ENCODE measurements at regions not wholly inside any gene's neighbourhood (a gene's known extent, or its start where the extent isn't known, plus 50 kb on each side); places are given as distances from the start of the nearest gene placed in this dataset.
"Not testable (repeated sequence)": the region's sequence is repeated elsewhere in the genome, so short reads cannot be mapped to it uniquely, and the experiment has no call there.

DNA sequence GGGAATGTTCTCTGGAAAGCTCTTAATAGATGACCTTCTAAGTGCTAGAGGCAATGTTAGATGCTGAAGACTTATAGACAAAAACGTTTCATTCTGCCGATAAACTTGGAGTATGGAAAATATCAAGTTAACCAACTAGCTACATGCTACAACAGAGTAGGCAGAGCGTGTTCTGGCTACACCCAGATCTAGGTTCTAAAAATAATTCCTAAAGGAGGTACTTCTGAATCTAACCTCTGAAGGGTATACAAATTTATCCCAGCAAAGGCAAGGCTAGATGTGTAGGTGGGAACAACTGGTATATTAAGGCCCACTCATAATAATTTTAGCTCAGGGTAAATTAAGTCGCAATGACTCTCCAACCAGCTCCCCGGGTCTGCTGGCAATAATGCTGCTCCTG lies 173.1 kb upstream of the NBPF9 start:
- TF ChIP-seq, protein P1, sequence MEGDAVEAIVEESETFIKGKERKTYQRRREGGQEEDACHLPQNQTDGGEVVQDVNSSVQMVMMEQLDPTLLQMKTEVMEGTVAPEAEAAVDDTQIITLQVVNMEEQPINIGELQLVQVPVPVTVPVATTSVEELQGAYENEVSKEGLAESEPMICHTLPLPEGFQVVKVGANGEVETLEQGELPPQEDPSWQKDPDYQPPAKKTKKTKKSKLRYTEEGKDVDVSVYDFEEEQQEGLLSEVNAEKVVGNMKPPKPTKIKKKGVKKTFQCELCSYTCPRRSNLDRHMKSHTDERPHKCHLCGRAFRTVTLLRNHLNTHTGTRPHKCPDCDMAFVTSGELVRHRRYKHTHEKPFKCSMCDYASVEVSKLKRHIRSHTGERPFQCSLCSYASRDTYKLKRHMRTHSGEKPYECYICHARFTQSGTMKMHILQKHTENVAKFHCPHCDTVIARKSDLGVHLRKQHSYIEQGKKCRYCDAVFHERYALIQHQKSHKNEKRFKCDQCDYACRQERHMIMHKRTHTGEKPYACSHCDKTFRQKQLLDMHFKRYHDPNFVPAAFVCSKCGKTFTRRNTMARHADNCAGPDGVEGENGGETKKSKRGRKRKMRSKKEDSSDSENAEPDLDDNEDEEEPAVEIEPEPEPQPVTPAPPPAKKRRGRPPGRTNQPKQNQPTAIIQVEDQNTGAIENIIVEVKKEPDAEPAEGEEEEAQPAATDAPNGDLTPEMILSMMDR (IDR thresholded peaks at IDR 0.05): not testable (repeated sequence)
- TF ChIP-seq POLR2AphosphoS5, POLR2A (IDR thresholded peaks at IDR 0.05): not testable (repeated sequence)

Measured in breast epithelium (tissue), 3 donors.